Left ventricle myocardium superior (tissue), 1 donor: ENCODE measurements at regions not wholly inside any gene's neighbourhood (a gene's known extent, or its start where the extent isn't known, plus 50 kb on each side); places are given as distances from the start of the nearest gene placed in this dataset.

Experiments
- ATAC-seq: fragments of 200-7000 bp; cut with Tn5 transposase; one replicate; pipeline ENCODE4 v1.9.1; 2020; ENCODE audit warnings: mild to moderate bottlenecking, moderate library complexity
- DNase-seq: peaks from one replicate; pipeline ENCODE4 v3.0.0-alpha.2; 2020
- intact Hi-C: fragments of 100-400 bp; cut with micrococcal nuclease; formaldehyde crosslinking; loops from one replicate; pipeline ENCODE4 v1.11.0; 2022
- donor health status: DM: no; HTN: yes; CAD: no; lungs with severe emphysema.

- ATAC-seq, result no peak
- intact Hi-C loops, result no loop called here
- DNase-seq, result no peak
Measured at GRCh38 chr17:5809580-5810188, 225.4 kb upstream of the NLRP1 start.

- intact Hi-C loops, result no loop called here
- ATAC-seq, result no peak
Measured at GRCh38 chr17:5812590-5812989, 228.3 kb upstream of the NLRP1 start.

DNA sequence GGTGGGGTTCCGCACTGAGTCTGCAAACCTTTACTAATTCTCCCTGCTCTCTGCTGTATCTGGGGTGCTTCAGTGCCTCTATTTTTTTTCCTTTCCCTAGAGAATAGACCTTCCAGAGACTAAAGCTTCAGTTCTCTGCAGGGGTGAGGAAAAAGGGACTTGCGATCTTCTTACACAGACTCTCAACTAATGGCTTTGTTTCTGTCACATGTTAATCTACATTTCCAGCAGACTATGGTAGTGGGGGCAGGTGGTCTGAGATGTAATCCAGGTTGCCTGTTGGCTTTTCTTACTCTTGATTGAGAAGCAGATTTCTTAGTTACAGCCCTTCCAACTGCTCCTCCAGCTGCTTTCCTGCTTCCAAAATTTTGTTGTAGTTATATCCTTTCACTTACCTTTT, 229.0 kb upstream of the NLRP1 start:
- no peak for ATAC-seq
- no peak for DNase-seq
- intact Hi-C loops, result no loop called here

More at GRCh38 chr17:5812590-5812989, 228.3 kb upstream of the NLRP1 start:
- DNase-seq, result no peak

DNA sequence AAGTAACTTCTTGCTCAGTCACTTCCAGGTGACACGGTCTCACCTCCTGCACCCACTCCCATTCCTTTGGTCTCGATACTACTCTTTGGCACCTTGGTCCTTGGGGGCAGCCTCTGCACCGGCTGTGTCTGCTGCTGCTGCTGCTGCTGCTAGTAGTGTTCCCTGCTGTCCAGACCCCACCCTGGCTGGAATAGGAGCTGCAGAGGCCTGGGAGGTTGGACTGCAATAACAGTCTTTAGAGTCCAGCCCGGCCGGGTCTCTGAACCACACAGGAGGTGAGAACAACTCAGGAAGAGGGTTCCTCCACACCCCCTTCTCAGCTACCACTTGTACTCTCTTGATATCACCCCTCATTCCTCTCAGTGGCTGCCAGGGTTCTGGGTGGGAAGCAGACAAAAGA, 231.1 kb upstream of the NLRP1 start:
- intact Hi-C loops, result no loop called here
- no peak for DNase-seq
- no peak for ATAC-seq

- intact Hi-C loops, result no loop called here
- ATAC-seq (no peak), DNase-seq (no peak)
Measured at GRCh38 chr17:5816491-5817070, 232.3 kb upstream of the NLRP1 start.

- ATAC-seq (no peak), DNase-seq (no peak)
- intact Hi-C loops, result no loop called here
Measured at GRCh38 chr17:5817475-5818395, 233.4 kb upstream of the NLRP1 start.

GRCh38 chr17:5819396-5819795, 235.1 kb upstream of the NLRP1 start:
- intact Hi-C loops, result no loop called here
- DNase-seq, result no peak
- ATAC-seq, result no peak

- no peak for ATAC-seq
- no peak for DNase-seq
- intact Hi-C loops, result no loop called here
Measured at GRCh38 chr17:5819921-5820685, 235.8 kb upstream of the NLRP1 start.

DNA sequence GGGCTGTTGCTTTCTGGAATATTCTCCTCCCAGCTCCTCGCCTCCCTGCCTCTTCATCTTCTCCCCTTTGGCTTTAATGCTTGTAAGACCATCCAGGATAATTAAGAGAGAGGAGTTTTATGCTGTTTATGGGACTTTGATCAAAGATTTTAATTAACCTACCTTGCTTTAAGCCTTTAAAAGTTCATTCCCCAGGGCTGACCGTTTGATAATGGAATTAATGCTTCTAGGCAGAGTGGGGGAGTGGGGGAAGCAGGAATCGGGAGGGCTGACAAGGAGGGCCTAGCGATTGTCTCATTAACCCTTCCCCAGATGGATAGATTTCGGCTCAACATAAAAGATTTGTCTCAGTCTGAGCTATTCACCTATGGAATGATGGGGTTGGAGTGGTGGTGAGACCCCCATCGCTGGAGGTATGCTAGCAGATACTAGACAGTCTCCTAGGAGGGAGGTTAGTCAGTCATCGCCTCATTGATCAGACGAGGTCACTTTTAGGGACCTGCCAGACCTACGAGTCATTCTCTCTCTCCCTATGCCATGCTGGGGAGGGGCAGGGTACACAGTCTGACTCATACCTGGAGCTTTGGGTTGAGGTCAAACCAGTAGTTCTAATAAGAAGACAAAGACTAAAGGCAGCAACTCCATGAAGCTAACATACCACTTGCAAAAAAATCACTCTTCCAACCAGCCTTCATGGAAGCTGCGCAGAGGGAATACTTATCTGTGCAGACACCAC, 236.6 kb upstream of the NLRP1 start:
- intact Hi-C loops, result no loop called here
- ATAC-seq (no peak), DNase-seq (no peak)

- DNase-seq (no peak), ATAC-seq (no peak)
- intact Hi-C loops, result no loop called here
Measured at GRCh38 chr17:5821803-5822202, 237.5 kb upstream of the NLRP1 start.

DNA sequence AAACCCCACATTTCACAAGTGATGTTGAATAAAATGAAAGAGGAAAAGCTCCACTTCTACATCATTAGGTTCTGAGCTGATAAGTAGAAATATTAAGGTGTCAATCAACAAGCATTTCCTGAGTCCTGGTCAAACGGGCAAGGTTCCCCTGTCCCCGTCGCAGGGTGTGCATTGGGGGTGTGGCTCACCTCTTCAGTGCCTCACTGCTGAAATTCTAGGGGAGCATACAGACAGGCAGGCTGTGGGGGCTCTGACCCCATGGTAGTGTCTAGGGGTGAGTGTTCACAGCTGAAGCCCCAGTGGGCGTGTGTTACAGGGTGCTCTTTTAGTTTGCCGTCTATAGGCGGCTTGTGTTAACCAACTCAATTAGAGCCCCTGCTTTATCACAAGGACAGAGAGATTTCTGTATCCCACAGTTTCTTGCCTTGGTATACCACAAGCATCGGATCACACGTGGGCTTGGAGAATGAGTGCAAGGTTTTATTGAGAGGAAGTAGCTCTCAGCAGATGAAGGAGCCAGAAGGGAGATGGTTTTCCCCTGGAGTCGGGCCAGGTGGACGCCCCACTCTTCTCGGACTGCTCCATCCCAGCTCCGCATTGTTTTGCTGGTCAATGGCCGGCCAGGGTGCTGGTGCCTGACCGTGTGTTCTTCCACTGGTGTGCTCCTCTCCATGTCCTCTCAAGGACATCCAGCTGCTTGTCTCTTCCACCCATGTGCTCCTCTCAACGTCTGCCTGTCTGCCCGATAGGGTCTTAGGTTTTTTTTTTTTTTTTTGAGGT, 238.2 kb upstream of the NLRP1 start:
- intact Hi-C loops, result no loop called here
- no peak for DNase-seq
- ATAC-seq, result no peak

- no peak for ATAC-seq
- no peak for DNase-seq
- intact Hi-C loops, result no loop called here
Measured at GRCh38 chr17:5823219-5823618, 238.9 kb upstream of the NLRP1 start.

- ATAC-seq (no peak), DNase-seq (no peak)
- intact Hi-C loops, result no loop called here
Measured at GRCh38 chr17:5825717-5826330, 241.5 kb upstream of the NLRP1 start.

DNA sequence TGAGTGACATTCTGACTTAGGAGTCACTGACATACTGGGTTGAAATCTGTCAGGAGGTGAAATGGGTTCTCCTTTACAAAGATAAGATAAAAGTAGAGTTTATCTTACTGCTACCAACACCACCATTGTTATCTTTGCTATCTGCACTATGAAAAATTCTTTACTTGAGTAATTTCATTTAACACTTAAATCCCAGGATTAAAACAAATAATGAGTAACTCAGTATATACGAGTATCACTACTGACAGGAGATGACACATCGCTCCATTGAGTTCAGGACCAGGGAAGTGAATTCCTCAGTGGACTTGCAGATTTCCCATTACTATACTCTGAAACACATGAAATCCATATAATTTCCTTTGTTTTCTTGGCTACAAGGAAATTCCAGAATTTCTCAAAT, 242.1 kb upstream of the NLRP1 start:
- intact Hi-C loops, result no loop called here
- DNase-seq, result no peak
- ATAC-seq, result no peak

DNA sequence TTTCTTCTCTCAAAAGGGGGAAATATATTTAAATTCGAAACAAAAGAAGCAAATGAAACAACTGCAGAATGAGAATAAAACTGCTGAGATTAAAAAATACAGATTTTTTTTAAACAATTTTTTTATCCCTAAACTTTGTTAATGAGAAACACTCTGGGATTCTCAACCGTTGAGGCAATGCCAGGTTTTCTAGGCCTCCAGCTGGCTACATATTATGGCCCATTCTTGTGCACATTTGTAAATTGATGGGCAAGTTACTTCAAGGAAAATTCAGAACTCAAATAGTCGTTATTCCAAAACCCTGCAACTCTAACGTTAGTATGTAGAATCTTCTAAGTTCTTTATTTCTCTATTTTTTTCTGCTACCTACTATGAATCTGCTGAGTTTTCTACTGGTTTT, 239.3 kb upstream of the WSCD1 start:
- intact Hi-C loops, result no loop called here
- no peak for ATAC-seq
- DNase-seq, result no peak

DNA sequence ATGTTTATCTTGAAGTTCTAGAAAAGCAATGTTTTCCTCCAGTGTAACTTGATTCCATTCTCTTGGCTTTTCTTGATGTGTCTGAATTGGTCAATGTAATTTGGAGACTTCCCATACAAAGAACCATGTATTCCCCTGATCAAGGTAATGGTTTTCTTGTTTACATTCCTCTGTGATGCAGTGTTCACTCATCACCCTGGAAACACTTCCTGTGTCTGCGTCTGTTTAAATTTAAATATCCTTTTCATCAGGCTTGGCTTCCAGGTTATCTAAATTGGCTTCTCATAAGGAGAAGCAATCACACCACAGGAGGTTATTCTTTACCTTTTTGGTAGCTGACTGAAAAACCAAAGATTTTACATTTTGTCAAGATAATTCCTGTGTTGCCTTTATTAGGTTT, 237.3 kb upstream of the WSCD1 start:
- intact Hi-C loops, result no loop called here
- ATAC-seq (no peak), DNase-seq (no peak)

DNA sequence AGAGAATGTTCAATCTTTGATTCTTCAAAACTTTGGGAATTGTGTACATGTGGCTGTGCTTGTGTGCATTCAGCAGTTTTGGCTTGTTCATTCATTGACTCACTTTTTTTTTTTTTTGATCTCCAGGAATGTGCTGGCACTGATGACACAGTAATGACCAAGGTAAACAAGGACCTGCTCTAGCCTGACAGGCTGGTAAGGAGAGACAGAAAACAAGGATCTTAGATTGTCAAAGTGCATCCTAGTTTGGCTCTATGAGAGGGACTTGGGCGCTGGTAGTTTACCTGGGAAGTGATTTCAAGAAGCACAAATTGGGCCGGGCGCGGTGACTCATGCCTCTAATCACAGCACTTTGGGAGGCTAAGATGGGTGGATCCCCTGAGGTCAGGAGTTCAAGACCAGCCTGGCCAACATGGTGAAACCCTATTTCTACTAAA, 233.1 kb upstream of the WSCD1 start:
- intact Hi-C loops, result no loop called here
- DNase-seq (no peak), ATAC-seq (no peak)
